Uterus (tissue), 3 donors: ENCODE measurements at regions not wholly inside any gene's neighbourhood (a gene's known extent, or its start where the extent isn't known, plus 50 kb on each side); places are given as distances from the start of the nearest gene placed in this dataset.

ENCODE experiments used
- DNase-seq, 2 donors: peaks; one replicate each; pipeline ENCODE4 v3.0.0-alpha.2; 2019 to 2020
- H3K27ac ChIP-seq, 2 donors: fragments of 200-600 bp; sonication (generic); 1 replicate in 1 of 2; 2 replicates in 1 of 2; pipeline ENCODE4 v1.5.1; 2016 to 2018
- H3K27me3 ChIP-seq, 2 donors: fragments of 200-600 bp; sonication (generic); one replicate each; pipeline ENCODE4 v1.5.1; 2018 to 2019; ENCODE audit warnings: control low read depth in 1 of 2
- H3K36me3 ChIP-seq, 2 donors: fragments of 200-600 bp; sonication (generic); one replicate each; pipeline ENCODE4 v1.5.1; 2019; ENCODE audit warnings: control low read depth in 1 of 2
- H3K4me1 ChIP-seq, 2 donors: fragments of 200-600 bp; sonication (generic); one replicate each; pipeline ENCODE4 v1.5.1; 2018 to 2019; ENCODE audit warnings: control low read depth in 1 of 2
- H3K4me3 ChIP-seq, 2 donors: fragments of 200-600 bp; sonication (generic); 1 replicate in 1 of 2; 2 replicates in 1 of 2; pipeline ENCODE4 v1.5.1; 2018 to 2019; ENCODE audit warnings: mild to moderate bottlenecking in 1 of 2
- H3K9me3 ChIP-seq, 2 donors: fragments of 200-600 bp; sonication (generic); one replicate each; pipeline ENCODE4 v1.5.1; 2019; ENCODE audit warnings: control low read depth in 1 of 2
- POLR2A ChIP-seq, 2 donors: fragments of 450-650 bp; IDR thresholded peaks; one replicate each; pipeline ENCODE4 v1.6.1; 2016; ENCODE audit warnings: antibody characterized with exemption in 2 of 2, mild to moderate bottlenecking in 1 of 2, moderate library complexity in 1 of 2
- intact Hi-C: fragments of 100-400 bp; cut with DNase I; formaldehyde crosslinking; loops from one replicate; pipeline ENCODE4 v1.15.1; 2023; ENCODE audit warnings: low total_unique reads
- TF ChIP-seq, protein P1 (sequence below), 4 experiments: fragments of 200-600 bp in 2 of 4; fragments of 450-650 bp in 2 of 4; sonication (generic) in 2 of 4; IDR thresholded peaks; one replicate each; pipeline ENCODE4 v1.5.1; 2016 to 2019; ENCODE audit warnings: antibody characterized with exemption in 4 of 4, mild to moderate bottlenecking in 2 of 4, moderate library complexity in 1 of 4
- donor health status: DM: yes; HTN: yes; CAD: no.

DNA sequence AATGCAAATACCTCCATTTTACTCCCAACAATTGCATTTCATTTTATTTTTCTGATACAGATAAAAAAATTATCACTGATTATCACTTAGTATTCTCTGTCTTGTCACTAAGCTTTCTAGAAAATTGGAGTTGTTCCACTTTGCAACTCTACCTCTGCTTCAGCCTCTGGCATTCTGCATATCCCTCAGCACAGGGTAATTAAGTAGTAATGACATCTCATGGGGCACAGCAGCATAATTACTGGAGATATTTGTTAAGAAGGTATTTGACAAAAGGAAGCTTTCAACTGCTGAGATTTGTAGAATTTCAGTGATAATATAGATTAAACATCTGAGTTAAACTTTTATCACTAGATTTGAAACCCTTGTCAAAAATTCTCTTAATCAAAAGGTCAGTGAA is 446.2 kb downstream of the HTR1A start:
- Histone ChIP-seq H3K36me3 (no peaks in the 10 kb centered on the region), H3K4me3 (no peak overlapping the region), H3K4me1 (no peaks in the 10 kb centered on the region), H3K9me3 (no peaks in the 10 kb centered on the region), H3K27ac (no peak overlapping the region), H3K27me3 (no peaks in the 10 kb centered on the region)
- intact Hi-C loops: no loop called here
- no peak for DNase-seq
- TF ChIP-seq, protein P1, sequence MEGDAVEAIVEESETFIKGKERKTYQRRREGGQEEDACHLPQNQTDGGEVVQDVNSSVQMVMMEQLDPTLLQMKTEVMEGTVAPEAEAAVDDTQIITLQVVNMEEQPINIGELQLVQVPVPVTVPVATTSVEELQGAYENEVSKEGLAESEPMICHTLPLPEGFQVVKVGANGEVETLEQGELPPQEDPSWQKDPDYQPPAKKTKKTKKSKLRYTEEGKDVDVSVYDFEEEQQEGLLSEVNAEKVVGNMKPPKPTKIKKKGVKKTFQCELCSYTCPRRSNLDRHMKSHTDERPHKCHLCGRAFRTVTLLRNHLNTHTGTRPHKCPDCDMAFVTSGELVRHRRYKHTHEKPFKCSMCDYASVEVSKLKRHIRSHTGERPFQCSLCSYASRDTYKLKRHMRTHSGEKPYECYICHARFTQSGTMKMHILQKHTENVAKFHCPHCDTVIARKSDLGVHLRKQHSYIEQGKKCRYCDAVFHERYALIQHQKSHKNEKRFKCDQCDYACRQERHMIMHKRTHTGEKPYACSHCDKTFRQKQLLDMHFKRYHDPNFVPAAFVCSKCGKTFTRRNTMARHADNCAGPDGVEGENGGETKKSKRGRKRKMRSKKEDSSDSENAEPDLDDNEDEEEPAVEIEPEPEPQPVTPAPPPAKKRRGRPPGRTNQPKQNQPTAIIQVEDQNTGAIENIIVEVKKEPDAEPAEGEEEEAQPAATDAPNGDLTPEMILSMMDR (IDR thresholded peaks at IDR 0.05): no peak
- no peak for TF ChIP-seq POLR2A (IDR thresholded peaks at IDR 0.05)

DNA sequence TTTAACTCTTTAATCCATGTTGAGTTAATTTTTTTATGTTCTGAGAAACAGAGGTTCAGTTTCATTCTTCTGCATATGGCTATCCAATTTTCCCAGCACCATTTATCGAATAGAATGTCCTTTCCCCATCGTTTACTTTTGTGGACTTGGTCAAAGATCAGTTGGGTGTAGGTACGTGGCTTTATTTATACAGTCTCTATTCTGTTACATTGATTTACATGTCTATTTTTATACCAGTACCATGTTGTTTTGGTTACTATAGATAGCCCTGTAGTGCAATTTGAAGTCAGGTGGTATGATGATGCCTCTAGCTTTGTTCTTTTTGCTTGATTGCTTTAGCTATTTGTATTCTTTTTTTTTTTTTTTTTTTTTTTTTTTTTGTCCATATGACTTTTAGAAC is 462.0 kb downstream of the HTR1A start:
- intact Hi-C loops: no loop called here

DNA sequence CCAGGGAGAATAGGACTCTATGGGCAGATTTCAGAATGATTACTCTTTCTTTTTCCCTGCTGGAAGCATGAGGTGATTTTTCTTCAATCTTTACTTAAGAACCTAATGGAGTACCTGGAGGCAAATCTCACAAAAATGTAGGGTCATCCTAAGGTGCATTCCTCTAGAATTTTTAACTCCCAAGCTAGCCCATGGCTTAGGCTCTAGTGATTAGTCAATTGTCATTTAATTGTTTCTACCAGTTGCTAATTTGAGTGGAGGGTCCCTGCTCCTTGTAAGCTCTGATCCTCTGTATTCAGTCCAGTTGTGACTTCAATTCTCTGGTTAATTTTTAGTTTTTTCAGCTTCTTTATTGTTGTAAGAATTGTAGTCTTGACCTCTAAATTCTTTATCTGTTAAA is 467.0 kb downstream of the HTR1A start:
- Histone ChIP-seq H3K9me3 (no peaks in the 10 kb centered on the region), H3K27me3 (no peaks in the 10 kb centered on the region), H3K4me1 (no peaks in the 10 kb centered on the region), H3K27ac (no peak overlapping the region), H3K36me3 (no peaks in the 10 kb centered on the region), H3K4me3 (no peak overlapping the region)
- intact Hi-C loops: no loop called here
- TF ChIP-seq, protein P1 (IDR thresholded peaks at IDR 0.05): no peak
- TF ChIP-seq POLR2A (IDR thresholded peaks at IDR 0.05): no peak
- DNase-seq: no peak

More for the DNA sequence above, 462.0 kb downstream of the HTR1A start:
- Histone ChIP-seq H3K36me3 (no peaks in the 10 kb centered on the region), H3K27me3 (no peaks in the 10 kb centered on the region), H3K4me3 (no peak overlapping the region), H3K9me3 (no peaks in the 10 kb centered on the region), H3K27ac (no peak overlapping the region), H3K4me1 (no peaks in the 10 kb centered on the region)
- TF ChIP-seq, protein P1 (IDR thresholded peaks at IDR 0.05): no peak
- TF ChIP-seq POLR2A (IDR thresholded peaks at IDR 0.05): no peak
- DNase-seq: no peak

DNA sequence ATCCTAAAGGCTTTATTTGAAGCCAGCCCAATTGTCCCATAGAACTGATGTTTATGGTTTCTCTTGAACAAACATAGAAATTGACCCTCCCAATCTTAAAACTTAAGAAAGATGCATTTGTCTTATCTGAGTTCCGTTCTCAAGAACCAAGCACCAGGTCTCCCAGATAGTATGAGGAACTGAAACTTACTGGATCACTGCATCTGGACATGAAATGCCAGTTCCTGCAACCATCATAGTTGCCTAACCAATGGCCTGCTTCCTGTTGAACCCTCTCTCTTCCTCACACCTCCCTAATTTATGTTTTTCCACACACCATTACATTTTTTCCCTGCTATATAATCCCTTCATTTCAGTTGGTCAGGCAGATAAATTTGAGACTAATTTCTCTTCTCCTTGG is 478.9 kb downstream of the HTR1A start:
- no peak overlapping the region for H3K27ac ChIP-seq
- intact Hi-C loops: no loop called here
- no peaks in the 10 kb centered on the region for H3K36me3 ChIP-seq
- H3K4me1 ChIP-seq: no peaks in the 10 kb centered on the region
- no peak for TF ChIP-seq POLR2A (IDR thresholded peaks at IDR 0.05)
- TF ChIP-seq, protein P1 (IDR thresholded peaks at IDR 0.05): no peak
- DNase-seq: no peak
- H3K4me3 ChIP-seq: no peak overlapping the region
- no peaks in the 10 kb centered on the region for H3K27me3 ChIP-seq
- H3K9me3 ChIP-seq: no peaks in the 10 kb centered on the region

DNA sequence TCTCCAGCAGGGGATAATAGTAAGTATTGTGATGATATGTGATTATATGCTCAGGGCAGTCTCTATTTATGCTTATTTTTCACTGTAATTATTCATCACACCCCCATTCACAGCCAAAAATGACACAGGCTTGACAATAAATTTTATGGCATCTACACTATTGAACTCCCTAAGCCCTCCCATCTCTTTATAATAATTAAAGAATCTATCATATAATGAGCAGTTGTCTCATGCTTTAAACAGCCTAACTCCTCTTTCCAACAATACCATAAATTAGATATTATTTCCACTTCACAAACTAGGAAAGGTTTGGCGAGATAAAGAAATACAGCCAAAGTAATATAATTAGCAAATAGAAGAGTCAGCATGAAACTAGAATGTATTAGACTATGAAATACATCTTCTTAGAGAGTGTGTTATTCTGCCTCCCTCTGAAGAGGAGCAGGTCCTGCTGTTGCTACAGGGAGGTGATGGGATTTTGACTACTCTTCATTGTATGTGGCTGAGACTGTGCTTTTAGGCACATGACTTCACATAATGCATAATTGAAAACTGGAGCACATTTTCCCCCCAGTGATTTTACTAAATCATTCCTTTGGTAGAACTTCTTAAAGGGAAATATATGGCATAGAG is 488.8 kb downstream of the HTR1A start:
- Histone ChIP-seq H3K27me3 (no peaks in the 10 kb centered on the region), H3K4me1 (no peaks in the 10 kb centered on the region), H3K36me3 (no peaks in the 10 kb centered on the region), H3K4me3 (no peak overlapping the region), H3K9me3 (no peaks in the 10 kb centered on the region), H3K27ac (no peak overlapping the region)
- intact Hi-C loops: no loop called here
- TF ChIP-seq, protein P1 (IDR thresholded peaks at IDR 0.05): no peak
- no peak for TF ChIP-seq POLR2A (IDR thresholded peaks at IDR 0.05)
- DNase-seq: no peak
